HepG2 (cell line): ENCODE measurements at regions not wholly inside any gene's neighbourhood (a gene's known extent, or its start where the extent isn't known, plus 50 kb on each side); places are given as distances from the start of the nearest gene placed in this dataset.

ENCODE experiments used
- NCOA2 ChIP-seq: sonication (generic); formaldehyde crosslinking; IDR thresholded peaks from 2 replicates; pipeline ENCODE4 v1.8.0; 2022; ENCODE audit warnings: inconsistent platforms
- TBP ChIP-seq: sonication (generic); formaldehyde crosslinking; IDR thresholded peaks from 2 replicates; pipeline ENCODE4 v1.5.0; 2020; ENCODE audit warnings: missing genetic modification reagents
- ZFX ChIP-seq: sonication (generic); formaldehyde crosslinking; IDR thresholded peaks from 2 replicates; pipeline ENCODE4 v1.4.0; 2020; ENCODE audit warnings: mild to moderate bottlenecking, low read depth, missing genetic modification reagents, moderate library complexity
- ZNF354B ChIP-seq: sonication (generic); formaldehyde crosslinking; IDR thresholded peaks from 2 replicates; pipeline ENCODE4 v1.8.0; 2022; ENCODE audit warnings: mild to moderate bottlenecking, missing genetic modification reagents

- no peak for TF ChIP-seq ZNF354B (CRISPR knock-in tag)
- no peak for TF ChIP-seq NCOA2 (CRISPR knock-in tag)
- TF ChIP-seq TBP: no peak
- no peak for TF ChIP-seq ZFX (CRISPR knock-in tag)
These were observed 1939.8 kb downstream of the EFNA5 start for GRCh38 chr5:105730982-105731381.
